ENCODE measurements at regions not wholly inside any gene's neighbourhood (a gene's known extent, or its start where the extent isn't known, plus 50 kb on each side); places are given as distances from the start of the nearest gene placed in this dataset.

- TF ChIP-seq CTCF (IDR thresholded peaks at IDR 0.05; ENCODE audit: poor library complexity), result no peak
- no peak for TF ChIP-seq EZH2 (IDR thresholded peaks at IDR 0.05; ENCODE audit: borderline replicate concordance)
Measured at GRCh38 chr5:174337276-174338184, 292.0 kb downstream of the NSG2 start.
